Erythroblast (primary cell): ENCODE measurements at regions not wholly inside any gene's neighbourhood (a gene's known extent, or its start where the extent isn't known, plus 50 kb on each side); places are given as distances from the start of the nearest gene placed in this dataset.
A peak's percentile ranks its signal among the peaks of the same experiment; 100 is the strongest.

Source experiments
- DNase-seq, 2 experiments: peaks; one replicate each; lab custom pipeline; 2025; lab: John Stamatoyannopoulos, UW
- GATA1 ChIP-seq: IDR thresholded peaks from 2 replicates; pipeline ENCODE4 v1.6.1; 2011; ENCODE audit warnings: low read depth, mild to moderate bottlenecking, control low read depth, low read length, moderate library complexity
- POLR2A ChIP-seq: IDR thresholded peaks from 2 replicates; pipeline ENCODE4 v1.6.1; 2011; ENCODE audit warnings: mild to moderate bottlenecking, low read length

DNA sequence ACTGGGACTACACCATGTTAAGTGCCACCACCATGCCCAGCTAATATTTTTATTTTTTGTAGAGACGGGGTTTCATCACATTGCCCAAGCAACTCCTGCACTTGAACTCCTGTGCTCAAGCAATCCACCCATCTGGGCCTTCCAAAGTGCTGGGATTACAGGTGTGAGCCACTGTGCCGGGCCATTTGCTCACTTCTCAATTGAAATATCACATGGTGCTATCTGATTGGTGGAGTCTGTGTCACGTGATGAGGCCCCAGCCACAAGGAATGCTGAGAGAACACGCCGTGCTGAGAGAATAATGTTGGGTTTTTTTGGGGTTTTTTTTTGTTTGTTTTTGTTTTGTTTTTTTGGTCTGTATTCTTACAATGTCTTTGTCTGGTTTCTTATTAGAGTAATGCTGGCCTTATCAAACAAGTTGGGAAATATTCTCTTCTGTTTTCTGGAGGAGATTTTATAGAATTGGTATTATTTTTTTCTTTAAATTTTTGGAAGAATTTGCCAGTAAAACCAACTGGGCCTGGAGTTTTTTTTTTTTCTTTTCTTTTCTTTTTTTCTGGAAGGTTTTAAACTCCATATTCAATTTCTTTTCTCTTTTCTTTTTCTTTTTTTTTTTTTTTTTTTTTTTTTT, 183.2 kb upstream of the KCNG1 start:
- no peak for DNase-seq
- TF ChIP-seq GATA1 (no peak), POLR2A (no peak)

DNA sequence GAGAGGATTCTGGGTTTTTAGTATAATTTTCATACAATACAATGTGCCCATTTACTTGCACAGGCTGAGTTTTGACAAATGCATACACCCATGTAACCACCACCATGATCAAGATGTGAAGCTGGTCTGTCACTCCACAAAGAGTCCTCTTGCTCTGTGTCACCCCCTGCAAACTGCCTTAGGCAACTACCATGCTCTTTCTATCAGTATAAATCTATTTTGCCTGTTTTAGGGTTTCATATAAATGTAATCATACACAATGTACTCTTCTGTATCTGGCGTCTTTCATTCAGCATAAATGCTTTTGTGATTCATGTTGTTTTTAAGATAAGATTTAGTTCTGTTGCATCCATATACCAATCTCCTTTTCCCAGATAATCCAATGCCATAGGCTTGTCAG, 181.9 kb upstream of the KCNG1 start:
- DNase-seq = no peak
- TF ChIP-seq POLR2A = no peak

DNA sequence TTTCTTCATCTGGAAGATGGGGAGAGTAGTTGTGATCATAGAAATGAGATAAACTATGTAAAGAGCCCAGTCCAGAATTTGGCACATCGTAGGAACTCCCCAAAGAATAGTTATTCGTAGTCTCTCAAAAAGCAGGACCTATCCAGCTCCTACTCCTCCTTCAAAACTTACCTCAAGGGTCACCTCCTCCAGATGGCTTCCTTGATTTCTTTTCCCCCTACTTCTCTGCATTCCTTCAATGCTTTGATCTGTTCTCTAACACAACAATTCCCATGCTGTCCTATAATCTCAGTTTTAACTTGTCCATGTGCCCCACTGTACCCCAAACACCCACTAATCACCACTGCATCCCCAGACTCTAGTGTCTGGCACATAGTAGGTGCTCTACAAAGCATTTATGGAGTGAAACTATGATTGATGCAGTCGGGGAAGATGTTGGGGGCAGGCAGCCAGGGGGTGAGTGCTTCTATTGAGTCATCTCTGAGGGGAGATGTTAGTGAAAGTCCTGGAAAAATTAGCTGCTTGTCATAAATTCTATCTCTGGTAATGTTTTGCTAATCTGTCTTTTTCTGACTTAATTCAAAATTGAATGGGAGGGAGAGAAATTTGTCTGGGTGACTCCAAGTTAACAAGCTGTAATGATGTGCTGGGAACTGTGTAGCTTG, 181.3 kb upstream of the KCNG1 start:
- no peak for DNase-seq
- TF ChIP-seq GATA1 (no peak), POLR2A (no peak)

DNA sequence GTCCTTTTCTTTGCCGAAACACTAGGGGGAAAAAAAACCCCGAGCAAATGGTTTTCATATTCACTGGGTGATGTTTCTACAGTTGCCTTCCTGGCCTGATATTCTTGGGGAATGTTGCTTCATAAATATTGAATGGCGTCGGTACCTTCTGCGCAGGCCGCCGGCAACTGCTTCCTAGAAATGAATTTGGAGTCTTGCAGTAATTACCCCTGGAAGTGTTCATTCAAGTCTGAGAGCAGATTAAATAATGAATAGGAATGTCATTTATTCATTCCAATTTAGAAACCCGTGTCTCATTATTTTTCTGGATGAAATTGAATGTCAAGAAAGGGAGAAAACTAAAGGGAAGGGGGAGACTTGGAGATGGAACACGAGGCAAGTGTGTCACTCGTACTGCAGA, 179.4 kb upstream of the KCNG1 start:
- no peak for DNase-seq
- TF ChIP-seq POLR2A (no peak), GATA1 (no peak)

DNA sequence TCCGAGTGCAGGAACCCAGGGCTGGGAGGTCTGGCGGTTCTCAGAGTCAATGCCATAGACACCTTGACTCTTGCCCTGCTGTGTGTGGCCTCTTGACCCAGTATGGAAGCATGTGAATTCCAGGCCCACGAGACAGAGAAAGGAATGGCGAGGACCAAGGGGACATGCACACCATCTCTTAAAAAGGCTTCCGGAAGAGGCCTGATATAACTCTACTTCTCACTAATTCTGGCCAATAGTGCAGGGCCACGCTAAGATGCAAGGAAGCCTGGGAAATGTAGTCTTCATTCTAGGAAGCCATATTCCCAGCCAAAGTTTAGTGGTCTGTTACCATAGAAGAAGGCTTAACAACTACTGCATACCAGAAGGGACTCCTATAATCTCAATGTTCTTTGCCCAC, 177.0 kb upstream of the KCNG1 start:
- no peak for DNase-seq
- TF ChIP-seq POLR2A (no peak), GATA1 (no peak)

DNA sequence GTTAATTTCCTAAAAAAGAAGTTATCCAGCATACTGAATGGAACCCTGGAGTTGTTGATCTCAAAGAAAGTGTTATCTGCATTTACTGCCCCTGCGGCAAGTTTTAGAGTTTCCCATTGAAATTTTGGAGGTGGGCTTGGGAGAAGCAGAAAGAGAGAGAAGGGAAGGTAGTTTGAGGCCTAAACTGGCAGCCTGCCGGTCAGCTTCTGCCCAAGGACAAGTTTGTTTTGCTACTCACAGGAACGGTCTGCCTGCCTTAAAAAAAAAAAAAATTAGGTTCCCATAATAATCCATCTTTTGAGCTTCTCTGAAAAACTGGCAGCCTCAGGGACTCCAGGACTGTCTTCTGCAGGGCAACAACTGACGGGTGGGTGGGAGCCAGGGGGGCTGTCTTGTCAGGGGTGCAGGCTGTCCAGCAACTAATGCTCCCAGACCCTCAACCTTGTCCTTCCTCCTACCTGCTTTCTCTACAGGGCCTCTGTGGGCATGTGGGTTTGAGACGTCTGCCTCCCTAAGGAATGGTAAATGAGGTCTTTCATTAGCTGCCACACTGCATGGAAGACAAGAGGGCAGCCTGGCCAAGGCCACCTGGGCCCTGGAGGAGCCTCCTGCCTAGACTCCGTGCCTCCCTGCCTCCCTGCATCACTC, 176.1 kb upstream of the KCNG1 start:
- TF ChIP-seq POLR2A (no peak), GATA1 (no peak)
- DNase-seq = no peak

DNA sequence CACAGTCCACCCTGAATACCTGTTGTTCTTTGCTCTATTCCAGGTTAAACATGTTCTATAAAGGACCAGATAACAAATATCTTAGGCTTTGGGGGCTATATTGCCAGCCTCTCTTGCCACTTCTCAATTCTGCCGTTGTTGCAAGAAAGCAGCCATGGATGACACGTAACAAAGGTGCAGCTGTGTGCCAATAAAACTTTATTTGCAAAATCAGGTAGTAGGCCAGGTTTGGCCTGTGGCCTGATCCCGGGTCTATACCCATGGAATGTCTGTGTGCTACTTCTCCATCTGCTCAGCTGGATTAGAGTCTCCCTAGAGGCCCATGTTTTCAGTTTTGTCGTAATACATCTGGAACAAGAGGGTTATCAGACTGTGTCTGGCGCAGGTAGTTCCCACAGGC, 175.3 kb upstream of the KCNG1 start:
- no peak for DNase-seq
- TF ChIP-seq GATA1 (no peak), POLR2A (no peak)

DNA sequence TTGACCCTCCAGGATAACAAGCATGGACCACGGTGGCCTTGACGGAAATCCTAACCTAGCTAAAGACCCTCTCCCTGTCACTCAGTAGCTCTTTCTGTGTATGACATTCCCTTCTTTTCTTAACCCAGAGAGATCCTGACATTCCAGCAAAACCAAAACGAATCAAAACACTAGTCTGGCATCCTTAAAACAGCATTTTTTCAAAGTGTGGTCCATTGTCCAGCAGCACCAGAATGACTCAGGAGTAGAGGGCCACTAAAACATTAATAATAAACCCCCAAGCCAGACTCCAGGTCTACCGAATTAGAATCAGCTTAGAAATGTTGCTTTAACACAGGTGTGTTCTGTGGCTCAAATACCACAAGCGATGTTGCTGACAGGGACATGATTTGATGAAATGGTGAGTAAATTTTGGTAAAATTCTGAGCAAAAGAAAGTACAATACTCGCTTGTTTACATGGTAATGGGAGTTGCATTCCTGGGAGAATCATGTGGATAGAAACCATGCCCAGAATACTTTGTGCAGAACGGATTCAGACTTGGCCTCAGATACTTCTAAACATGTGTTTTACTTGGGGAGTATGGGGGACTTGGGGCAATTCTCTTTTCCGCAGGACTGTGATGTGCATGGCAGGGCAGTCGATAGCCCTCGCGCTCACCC, 174.2 kb upstream of the KCNG1 start:
- no peak for TF ChIP-seq POLR2A
- no peak for TF ChIP-seq GATA1
- no peak for DNase-seq

DNA sequence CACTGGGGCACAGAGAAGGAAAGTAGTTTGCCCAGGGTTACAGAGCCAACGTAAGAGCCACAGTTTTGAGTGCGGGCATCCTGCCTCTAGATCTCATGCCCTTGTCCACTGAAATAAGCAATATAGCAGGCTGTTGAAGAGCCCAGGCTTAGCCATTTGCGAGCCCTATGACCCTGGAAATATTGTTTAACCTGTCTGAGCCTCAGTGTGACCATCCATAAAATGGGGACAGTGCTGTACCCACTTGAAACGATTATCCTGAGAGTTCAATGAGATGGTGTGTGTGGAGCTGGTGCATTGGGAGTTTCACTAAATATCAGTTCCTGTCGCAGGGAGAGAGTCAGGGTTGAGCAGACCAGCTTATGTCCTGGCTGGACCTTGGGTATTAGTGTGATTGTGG, 173.1 kb upstream of the KCNG1 start:
- DNase-seq = no peak
- TF ChIP-seq GATA1 = no peak
- TF ChIP-seq POLR2A = no peak

DNA sequence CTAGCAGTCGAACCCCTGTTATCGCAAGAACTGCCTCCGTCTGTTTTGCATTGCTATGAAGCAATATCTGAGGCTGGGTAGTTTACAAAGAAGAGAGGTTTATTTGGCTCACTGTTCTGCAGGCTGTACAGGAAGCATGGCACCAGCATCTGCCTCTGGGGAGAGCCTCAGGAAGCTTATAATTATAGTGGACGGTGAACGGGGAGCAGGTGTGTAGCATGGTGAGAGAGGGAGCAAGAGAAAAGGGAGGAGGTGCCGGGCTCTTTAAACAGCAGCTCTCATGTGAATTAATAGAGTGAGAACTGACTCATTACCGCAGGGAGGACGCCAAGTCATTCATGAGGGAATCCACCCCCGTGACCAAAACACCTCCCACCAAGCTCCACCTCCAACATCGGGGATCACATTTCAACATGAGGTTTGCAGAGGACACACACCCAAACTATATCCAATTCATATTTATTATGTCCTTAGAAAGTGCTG, 172.6 kb upstream of the KCNG1 start:
- TF ChIP-seq GATA1 (no peak), POLR2A (no peak)
- peak in 1 of 2 experiments; percentile 17 for DNase-seq

DNA sequence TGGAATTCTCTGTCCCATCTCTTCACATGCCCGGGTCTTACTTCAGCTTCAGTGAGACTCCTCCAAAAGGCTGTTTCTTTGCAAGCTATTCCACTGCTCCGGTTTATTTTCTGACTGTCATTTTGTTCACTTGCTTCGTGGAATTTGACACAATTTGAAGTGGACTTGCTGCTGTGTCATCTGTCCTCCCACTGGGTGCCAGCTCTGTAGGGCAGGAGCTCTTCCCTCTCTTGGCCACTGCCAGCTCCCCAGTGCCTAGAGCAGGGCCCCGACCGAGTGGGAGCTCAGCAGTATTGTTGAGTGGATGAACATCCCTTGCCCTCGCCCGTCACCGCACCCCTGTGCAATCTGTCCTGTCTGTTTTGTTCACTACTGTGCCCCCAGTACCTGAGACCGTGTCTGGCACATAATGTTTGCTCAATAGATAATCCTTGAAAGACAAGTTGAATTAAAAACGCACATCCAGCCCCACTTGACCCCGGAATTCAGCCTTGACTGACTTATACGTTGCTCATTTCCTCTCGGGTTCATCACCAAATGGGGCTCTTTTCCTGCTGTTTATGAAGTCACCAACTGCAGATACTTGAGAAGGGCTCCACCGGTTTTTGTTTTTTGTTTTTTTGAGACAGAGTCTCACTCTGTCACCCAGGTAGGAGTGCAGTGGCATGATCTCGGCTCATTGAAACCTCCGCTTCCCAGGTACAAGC, 170.3 kb upstream of the KCNG1 start:
- TF ChIP-seq POLR2A (no peak), GATA1 (no peak)
- DNase-seq = no peak

DNA sequence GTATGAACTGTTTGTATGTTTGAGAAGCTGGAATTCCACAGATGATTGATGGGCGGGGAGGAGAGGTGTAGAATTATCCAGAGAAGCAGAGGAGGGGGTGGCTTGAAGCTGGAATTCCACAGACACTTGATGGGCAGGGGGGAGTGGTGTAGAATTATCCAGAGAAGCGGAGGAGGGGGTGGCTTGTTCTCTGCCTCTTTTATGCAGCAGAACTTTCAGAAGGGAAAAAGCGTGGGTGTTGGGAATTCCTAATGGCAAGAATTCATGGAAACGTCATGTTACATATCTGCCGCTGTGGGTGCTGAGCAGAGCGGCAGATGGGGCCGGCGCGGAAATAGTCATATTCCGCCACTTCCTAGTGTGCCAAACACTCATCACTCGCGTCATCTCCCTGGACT, 167.9 kb upstream of the KCNG1 start:
- TF ChIP-seq GATA1 (no peak), POLR2A (no peak)
- no peak for DNase-seq

DNA sequence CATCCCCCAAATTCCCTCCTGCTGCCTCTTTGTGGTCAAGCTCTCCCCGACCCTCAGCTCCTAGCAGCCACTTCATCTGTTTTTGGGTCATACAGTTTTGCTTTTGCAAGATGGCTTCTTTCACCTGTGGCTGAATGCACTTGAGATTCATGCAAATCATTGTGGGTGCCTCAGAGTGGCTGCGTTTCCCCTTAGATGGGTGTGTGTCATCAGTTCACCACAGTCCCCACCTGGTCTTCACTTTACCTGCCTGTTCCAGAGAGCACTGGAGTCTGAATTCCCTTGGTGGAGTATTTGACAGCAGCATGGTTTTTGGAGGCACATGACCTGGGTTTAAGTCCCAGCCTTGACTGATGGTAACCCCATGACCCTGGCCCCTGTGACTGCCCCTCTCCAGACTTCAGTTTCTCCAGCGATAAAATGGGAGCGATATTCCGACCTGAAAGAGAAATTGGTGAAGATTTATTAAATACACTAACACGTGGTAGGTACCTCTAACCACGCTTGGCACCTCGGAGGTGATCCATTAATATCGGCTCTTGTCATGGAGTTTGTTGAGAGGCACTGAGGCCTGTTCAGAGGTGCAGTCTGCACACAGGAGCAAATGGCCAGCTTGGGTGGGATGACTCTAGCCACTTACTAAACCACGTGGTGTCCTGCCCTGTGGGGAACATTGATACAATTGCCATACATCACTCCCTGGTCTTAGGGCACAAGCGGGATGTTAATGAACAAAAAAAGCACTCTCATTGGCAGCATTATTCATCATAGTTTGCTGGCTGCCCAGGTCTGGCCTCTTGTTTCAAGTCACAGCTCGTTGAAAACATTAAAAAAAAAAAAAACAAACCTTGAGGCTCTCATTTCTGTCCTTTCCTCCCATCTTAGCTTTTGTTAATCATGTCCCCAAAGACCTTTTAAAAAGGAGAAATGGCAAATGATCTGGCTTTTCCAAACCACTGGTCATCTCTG, 167.2 kb upstream of the KCNG1 start:
- TF ChIP-seq GATA1 (no peak), POLR2A (no peak)
- DNase-seq = no peak
